HK-2 (cell line): ENCODE measurements at regions not wholly inside any gene's neighbourhood (a gene's known extent, or its start where the extent isn't known, plus 50 kb on each side); places are given as distances from the start of the nearest gene placed in this dataset.
"Not testable (repeated sequence)": the region's sequence is repeated elsewhere in the genome, so short reads cannot be mapped to it uniquely, and the experiment has no call there.

Experiments used
- DNase-seq: peaks from one replicate; pipeline ENCODE4 v3.0.0-alpha.2; 2018; ENCODE audit not compliant: unreplicated experiment

DNA sequence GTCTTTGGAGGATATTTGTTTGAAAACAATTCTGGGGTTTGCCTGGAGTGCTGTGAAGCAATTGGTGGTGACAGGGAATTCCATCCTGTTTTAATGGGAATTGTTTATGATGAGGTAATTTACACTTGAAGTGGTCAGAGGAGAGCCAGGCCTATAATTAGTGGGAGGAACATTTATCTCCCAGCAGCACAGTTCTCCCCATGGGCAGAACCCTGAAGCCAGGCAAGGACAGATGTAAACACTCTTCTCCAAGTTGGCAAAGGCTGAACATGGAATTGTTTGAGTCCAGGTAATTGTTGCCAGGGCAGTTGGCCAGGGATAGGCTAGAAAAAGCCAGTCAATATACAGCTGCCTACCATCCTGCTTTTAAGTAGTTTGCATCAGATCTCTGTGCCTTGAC is 789.7 kb downstream of the FRK start:
- no peak for DNase-seq

GRCh38 chr6:115241373-115241772 is 819.3 kb downstream of the FRK start:
- no peak for DNase-seq

GRCh38 chr6:115221198-115221597 is 839.5 kb downstream of the FRK start:
- no peak for DNase-seq

DNA sequence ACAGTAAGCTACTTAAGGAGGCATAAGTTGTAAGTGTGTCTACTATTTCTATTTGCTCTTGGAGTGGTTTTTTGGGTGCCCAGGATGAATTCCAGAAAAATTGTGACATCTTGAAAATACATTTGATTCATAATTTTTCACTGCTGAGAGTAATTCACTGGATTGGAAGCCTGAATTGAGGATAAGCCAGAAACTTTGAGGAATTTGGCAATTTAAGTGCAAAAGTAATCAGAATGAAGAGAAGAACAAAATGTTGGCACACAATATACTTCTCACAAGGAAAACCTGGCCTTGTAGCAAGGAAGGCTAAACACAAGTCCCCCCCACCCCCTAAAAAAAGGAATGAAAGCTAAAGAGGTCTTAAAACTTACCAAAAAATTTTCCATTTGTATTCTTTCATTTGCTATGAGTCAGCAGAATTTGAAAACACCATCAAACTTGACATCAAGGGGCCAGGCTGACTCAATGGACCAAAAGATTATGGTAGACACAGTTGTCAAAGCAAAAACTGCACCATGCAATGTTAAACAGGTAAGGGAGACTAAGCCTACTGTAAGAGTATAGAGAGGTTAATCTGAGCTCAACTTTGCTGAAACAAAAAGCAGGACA is 840.0 kb downstream of the FRK start:
- no peak for DNase-seq

- DNase-seq, result no peak
Observed at GRCh38 chr6:115219645-115220044, 841.0 kb downstream of the FRK start.

DNA sequence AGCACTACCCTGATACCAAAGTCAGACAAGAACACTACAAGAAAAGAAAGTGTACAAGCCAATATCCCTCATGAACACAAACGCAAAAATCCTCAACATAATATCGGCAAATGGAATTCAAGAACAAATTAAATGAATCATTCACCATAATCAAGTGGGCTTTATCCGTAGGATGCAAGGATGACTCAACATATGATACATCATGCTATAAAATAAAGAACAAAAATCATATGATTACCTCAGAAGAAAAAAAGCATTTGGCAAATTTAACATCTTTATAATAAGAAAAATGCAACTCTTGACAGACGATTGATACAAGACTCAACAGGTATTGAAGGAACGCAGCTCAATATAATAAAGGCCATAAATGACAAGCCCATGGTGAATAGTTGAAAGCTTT is 843.9 kb downstream of the FRK start:
- no peak for DNase-seq

GRCh38 chr6:115214283-115214682 is 846.4 kb downstream of the FRK start:
- DNase-seq, result no peak

GRCh38 chr6:115203381-115203780 is 857.3 kb downstream of the FRK start:
- no peak for DNase-seq

DNA sequence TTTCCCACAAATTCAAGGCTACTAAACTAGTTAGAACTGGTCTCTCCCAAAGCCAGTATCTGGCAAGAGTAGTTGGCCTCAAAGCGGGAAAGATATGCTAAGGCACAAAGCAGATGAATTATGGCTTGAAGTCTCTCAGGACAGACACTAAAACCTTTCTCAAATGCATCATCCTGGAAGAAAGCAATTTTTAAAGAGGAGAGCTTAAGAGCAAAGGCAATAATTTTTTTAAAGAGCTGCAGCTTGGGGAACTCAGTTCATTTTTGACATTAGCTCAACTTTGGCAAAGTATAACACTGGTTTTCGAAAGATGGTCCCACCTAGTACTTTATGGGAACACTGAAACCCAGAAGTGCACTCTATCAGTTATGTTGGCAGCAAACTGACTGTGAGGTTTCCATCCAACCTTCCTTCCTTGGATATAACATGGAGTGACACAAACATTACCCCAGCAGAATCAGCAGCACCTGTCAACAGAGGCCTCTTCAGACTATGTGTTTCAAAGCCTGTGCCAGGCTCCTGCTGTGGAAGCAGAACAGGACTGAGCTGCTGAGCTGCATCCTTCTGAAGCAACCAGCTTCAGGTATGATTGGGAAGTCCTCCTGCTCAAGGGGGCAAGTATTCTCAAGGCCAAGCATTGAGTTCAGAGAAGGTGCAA is 852.3 kb upstream of the HS3ST5 start:
- DNase-seq, result no peak

DNA sequence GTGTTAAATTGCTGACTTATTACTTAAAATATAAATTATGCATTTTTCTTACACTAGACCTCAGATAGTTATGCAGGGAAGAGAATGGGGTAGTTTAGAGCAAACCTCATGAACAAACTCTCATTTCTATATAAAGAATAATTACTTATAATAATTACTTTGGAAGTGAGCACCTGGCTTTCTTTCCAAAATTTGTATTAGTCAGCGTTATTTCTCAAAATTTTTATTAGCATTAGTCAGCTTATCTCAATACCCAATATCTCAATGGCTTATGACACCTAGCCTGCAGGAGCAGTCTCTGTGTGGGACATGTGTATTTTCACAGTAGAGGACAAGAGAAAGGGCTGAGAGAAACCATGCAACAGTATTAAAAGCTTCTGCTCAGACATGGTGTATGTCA is 849.2 kb upstream of the HS3ST5 start:
- no peak for DNase-seq

GRCh38 chr6:115190534-115190933 is 847.7 kb upstream of the HS3ST5 start:
- DNase-seq, result no peak

DNA sequence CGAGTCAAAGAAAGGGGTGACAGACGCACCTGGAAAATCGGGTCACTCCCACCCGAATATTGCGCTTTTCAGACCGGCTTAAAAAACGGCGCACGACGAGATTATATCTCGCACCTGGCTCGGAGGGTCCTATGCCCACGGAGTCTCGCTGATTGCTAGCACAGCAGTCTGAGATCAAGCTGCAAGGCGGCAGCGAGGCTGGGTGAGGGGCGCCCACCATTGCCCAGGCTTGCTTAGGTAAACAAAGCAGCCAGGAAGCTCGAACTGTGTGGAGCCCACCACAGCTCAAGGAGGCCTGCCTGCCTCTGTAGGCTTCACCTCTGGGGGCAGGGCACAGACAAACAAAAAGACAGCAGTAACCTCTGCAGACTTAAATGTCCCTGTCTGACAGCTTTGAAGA is 832.6 kb upstream of the HS3ST5 start:
- DNase-seq, result not testable (repeated sequence)

GRCh38 chr6:115165912-115166311 is 823.1 kb upstream of the HS3ST5 start:
- DNase-seq, result not testable (repeated sequence)

- DNase-seq, result no peak
Observed at GRCh38 chr6:115159733-115160132, 816.9 kb upstream of the HS3ST5 start.

GRCh38 chr6:115137910-115138309 is 795.1 kb upstream of the HS3ST5 start:
- DNase-seq, result no peak

DNA sequence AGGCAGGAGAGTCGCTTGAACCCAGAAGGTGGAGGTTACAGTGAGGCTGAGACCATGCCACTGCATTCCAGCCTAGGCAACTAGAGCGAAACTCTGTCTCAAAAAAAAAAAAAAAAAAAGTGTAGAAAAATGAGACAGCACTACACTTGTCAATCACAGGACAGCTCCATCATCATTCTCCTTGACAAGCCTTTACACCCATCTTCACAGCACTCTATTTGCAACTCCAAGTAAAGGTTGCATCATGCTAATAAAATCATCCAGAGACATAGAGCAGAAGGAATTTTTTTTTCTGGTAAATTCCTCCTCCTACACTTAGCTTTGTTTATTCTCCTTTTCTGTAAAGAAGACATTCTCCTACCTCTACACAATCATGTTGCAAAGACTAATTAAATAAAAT is 791.0 kb upstream of the HS3ST5 start:
- DNase-seq, result no peak

DNA sequence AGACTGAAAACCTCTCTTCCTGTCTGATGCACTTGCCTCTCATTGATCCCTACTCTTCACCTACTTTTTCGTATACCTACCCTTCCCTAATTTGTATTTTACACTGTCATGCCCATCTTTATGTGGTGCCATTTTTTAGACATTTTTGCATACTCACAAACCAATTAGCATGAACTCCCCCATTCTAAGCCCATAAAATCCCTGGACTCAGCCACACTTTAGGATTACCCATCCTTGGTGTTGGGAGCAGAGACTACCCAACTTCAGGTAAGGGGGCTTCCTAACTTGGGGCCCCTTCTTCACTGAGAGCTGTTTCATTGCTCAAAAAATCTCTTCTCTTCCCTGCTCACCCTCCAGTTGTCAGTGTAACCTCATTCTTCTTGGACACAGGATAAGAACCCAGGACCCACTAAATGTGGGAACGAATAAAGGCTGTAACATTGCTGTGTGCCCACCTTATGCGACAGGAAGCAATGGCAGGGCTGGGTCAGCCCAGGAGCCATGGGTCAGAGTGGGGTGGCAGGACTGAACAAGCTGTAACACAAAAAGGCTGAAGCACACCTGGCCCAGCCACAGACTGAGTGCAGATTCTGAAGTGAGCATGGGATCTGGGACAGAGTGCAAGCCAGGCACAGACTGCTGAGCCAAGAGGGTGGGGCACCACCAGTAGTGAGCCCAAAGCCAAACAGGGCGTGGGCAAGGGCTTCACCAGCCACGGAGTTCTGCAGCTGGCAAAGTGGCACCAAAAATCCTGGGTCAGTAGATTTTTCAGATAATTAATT is 789.1 kb upstream of the HS3ST5 start:
- no peak for DNase-seq

- not testable (repeated sequence) for DNase-seq
Observed at GRCh38 chr6:115121513-115121912, 778.7 kb upstream of the HS3ST5 start.

GRCh38 chr6:115120391-115120790 is 777.6 kb upstream of the HS3ST5 start:
- no peak for DNase-seq

- no peak for DNase-seq
Observed at GRCh38 chr6:115091461-115091860, 748.6 kb upstream of the HS3ST5 start.

GRCh38 chr6:115078555-115078954 is 735.7 kb upstream of the HS3ST5 start:
- no peak for DNase-seq

- no peak for DNase-seq
Observed at GRCh38 chr6:115071962-115072361, 729.1 kb upstream of the HS3ST5 start.
